HL-60/S4 treated with phorbol 12-myristate 13-acetate at 8.2 ng/mL for 4 days and 3 days (cell line): ENCODE measurements at regions not wholly inside any gene's neighbourhood (a gene's known extent, or its start where the extent isn't known, plus 50 kb on each side); places are given as distances from the start of the nearest gene placed in this dataset.

Source experiments
- in situ Hi-C: fragments of 300-500 bp; cut with MboI; formaldehyde crosslinking; loops from 2 replicates; pipeline ENCODE4 v1.15.0; 2022; ENCODE audit warnings: low sequenced_read_pairs

GRCh38 chr6:170232186-170233002 lies 58.5 kb downstream of the DLL1 start:
- in situ Hi-C loops: no loop called here

GRCh38 chr6:170231293-170232185 lies 59.3 kb downstream of the DLL1 start:
- in situ Hi-C loops: no loop called here

GRCh38 chr6:170230520-170231292 lies 60.2 kb downstream of the DLL1 start:
- in situ Hi-C loops: no loop called here

- in situ Hi-C loops: no loop called here
These were observed 60.9 kb downstream of the DLL1 start for GRCh38 chr6:170229851-170230519.

GRCh38 chr6:170229396-170229795 lies 61.5 kb downstream of the DLL1 start:
- in situ Hi-C loops: no loop called here

- in situ Hi-C loops: no loop called here
These were observed 62.0 kb downstream of the DLL1 start for GRCh38 chr6:170228946-170229310.

- in situ Hi-C loops: no loop called here
These were observed 62.6 kb downstream of the DLL1 start for GRCh38 chr6:170227996-170228945.

- in situ Hi-C loops: no loop called here
These were observed 63.3 kb downstream of the DLL1 start for GRCh38 chr6:170227521-170227983.

GRCh38 chr6:170226647-170227046 lies 64.2 kb downstream of the DLL1 start:
- in situ Hi-C loops: no loop called here

GRCh38 chr6:170225852-170226417 lies 64.9 kb downstream of the DLL1 start:
- in situ Hi-C loops: no loop called here

GRCh38 chr6:170224694-170225660 lies 65.9 kb downstream of the DLL1 start:
- in situ Hi-C loops: no loop called here

- in situ Hi-C loops: no loop called here
These were observed 66.9 kb downstream of the DLL1 start for GRCh38 chr6:170223718-170224693.

- in situ Hi-C loops: no loop called here
These were observed 68.1 kb downstream of the DLL1 start for GRCh38 chr6:170222498-170223471.

GRCh38 chr6:170221753-170222400 lies 69.0 kb downstream of the DLL1 start:
- in situ Hi-C loops: no loop called here
